NB4 (cell line): ENCODE measurements at regions not wholly inside any gene's neighbourhood (a gene's known extent, or its start where the extent isn't known, plus 50 kb on each side); places are given as distances from the start of the nearest gene placed in this dataset.
"Not testable (repeated sequence)": the region's sequence is repeated elsewhere in the genome, so short reads cannot be mapped to it uniquely, and the experiment has no call there.

Experiments
- DNase-seq: peaks from one replicate; pipeline ENCODE4 v3.0.0; 2010; ENCODE audit warnings: low read depth
- H3K4me3 ChIP-seq: one replicate; pipeline ENCODE4 v1.5.1; 2011; ENCODE audit warnings: mild to moderate bottlenecking, low read depth, low read length, moderate library complexity
- MYC ChIP-seq: IDR thresholded peaks from 2 replicates; pipeline ENCODE4 v1.6.1; 2011; ENCODE audit warnings: low read depth, low read length
- POLR2A ChIP-seq: IDR thresholded peaks from 2 replicates; pipeline ENCODE4 v1.6.1; 2011; ENCODE audit warnings: mild to moderate bottlenecking; ENCODE audit not compliant: insufficient read length; ENCODE audit errors: extremely low read depth
- TF ChIP-seq, protein P1 (sequence below): IDR thresholded peaks from 2 replicates; pipeline ENCODE4 v1.6.1; 2011; ENCODE audit warnings: low read depth, low read length
- TF ChIP-seq, protein P2 (sequence below): IDR thresholded peaks from one replicate; pipeline ENCODE4 v1.5.1; 2012; ENCODE audit warnings: low read depth, low read length

DNA sequence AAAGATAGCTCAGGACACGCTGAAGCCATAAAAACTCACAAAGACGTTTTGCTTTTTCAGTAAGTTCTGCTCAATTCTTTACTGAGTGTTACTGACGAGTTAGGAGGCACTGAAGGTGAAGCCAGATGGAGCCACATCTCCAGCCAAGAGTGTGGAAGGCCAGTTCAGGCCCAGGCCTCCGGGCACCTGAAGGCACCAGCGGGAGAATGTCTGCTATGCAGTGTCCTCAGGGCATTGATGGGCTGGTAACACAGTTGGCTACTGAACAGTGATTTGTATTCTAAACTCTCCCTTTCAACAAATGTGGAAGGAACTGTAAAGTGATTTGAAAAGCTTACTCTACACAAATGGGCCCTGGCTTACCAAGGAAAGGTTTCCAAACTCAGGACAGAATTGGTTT lies 64.8 kb upstream of the SVIL start:
- DNase-seq: no peak
- TF ChIP-seq, protein P1, sequence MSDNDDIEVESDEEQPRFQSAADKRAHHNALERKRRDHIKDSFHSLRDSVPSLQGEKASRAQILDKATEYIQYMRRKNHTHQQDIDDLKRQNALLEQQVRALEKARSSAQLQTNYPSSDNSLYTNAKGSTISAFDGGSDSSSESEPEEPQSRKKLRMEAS: no peak
- TF ChIP-seq POLR2A (no peak), MYC (no peak)
- TF ChIP-seq, protein P2, sequence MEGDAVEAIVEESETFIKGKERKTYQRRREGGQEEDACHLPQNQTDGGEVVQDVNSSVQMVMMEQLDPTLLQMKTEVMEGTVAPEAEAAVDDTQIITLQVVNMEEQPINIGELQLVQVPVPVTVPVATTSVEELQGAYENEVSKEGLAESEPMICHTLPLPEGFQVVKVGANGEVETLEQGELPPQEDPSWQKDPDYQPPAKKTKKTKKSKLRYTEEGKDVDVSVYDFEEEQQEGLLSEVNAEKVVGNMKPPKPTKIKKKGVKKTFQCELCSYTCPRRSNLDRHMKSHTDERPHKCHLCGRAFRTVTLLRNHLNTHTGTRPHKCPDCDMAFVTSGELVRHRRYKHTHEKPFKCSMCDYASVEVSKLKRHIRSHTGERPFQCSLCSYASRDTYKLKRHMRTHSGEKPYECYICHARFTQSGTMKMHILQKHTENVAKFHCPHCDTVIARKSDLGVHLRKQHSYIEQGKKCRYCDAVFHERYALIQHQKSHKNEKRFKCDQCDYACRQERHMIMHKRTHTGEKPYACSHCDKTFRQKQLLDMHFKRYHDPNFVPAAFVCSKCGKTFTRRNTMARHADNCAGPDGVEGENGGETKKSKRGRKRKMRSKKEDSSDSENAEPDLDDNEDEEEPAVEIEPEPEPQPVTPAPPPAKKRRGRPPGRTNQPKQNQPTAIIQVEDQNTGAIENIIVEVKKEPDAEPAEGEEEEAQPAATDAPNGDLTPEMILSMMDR: no peak
- H3K4me3 ChIP-seq: no peak overlapping the region

DNA sequence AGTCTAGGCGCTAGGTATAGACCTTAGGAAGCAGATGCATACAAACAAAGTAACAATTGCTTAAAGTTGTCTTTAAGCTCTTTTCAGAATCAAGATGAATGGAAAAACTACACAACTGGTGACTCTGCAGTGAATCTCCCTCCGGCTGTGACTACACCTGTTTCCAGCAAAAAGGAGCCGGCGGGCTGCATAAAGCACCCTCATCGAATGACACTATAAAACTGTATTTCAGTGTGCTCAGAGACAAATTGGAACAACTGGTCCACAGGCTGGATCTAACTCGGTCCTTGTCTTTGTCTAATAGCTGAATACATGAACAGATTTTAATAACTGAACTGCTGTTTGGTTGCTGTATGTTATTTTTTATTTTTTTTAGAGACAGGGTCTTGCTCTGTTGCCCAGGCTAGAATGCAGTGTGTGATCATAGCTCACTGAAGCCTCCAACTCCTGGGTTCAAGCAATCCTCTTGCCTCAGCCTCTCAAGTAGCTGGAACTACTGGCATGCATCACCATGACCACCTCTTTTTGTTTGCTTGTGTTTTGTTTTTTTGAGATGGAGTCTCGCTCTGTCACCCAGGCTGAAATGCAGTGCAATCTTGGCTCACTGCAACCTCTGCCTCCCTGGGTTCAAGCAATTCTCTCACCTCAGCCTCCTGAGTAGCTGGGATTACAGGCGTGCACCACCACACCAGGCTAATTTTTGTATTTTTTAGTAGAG lies 64.2 kb upstream of the SVIL start:
- no peak for DNase-seq
- no peak overlapping the region for H3K4me3 ChIP-seq
- TF ChIP-seq, protein P2: no peak
- no peak for TF ChIP-seq MYC
- TF ChIP-seq POLR2A: no peak
- TF ChIP-seq, protein P1: no peak

DNA sequence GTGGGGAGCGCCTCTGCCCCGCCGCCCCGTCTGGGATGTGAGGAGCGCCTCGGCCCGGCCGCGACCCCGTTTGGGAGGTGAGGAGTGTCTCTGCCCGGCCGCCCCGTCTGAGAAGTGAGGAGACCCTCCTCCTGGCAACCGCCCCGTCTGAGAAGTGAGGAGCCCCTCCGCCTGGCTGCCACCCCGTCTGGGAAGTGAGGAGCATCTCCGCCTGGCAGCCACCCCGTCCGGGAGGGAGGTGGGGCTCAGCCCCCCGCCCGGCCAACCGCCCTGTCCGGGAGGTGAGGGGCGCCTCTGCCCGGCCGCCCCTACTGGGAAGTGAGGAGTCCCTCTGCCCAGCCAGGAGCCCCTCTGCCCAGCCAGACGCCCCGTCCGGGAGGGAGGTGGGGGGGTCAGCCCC lies 61.8 kb upstream of the SVIL start:
- not testable (repeated sequence) for H3K4me3 ChIP-seq, DNase-seq

DNA sequence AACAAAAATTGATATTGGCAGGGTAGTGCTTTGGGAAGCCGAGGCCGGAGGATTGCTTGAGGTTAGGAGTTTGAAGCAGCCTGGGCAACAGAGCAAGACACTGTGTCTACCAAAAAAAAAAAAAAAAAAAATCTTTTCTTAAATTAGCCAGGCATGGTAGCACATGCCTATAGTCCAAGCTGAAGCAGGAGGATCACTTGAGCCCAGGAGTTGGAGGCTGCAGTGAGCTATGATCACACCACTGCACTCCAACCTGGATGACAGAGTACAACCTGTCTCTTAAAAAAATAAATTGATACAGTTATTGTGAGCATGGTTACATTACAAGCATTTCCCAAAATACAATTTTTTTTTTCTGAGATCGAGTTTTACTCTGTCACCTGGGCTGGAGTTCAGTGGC lies 59.4 kb upstream of the SVIL start:
- no peak for DNase-seq
- TF ChIP-seq, protein P1: no peak
- TF ChIP-seq, protein P2: no peak
- TF ChIP-seq POLR2A: no peak
- no peak for TF ChIP-seq MYC
- H3K4me3 ChIP-seq: no peak overlapping the region

DNA sequence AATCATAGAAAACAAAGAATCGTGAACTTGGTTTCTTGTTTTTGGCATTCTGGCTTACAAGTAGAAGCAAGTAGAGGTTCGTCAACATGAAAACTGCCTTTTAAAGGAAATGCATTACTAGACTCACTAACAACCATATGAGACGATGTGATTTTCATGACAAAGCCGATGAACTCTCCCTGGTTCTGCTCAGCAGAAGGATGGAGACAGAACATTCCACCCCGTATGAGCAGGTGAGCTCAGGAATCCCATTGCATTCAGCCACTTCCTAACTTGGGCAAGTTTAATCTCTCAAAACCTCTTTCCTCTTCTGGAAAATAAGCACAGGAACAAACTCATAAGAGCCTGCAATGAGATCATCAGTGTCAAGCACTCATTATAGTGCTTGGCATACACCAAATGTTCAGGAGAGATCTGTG lies 57.4 kb upstream of the SVIL start:
- no peak for DNase-seq
- no peak overlapping the region for H3K4me3 ChIP-seq
- no peak for TF ChIP-seq MYC
- TF ChIP-seq POLR2A: no peak
- TF ChIP-seq, protein P1: no peak
- TF ChIP-seq, protein P2: no peak

DNA sequence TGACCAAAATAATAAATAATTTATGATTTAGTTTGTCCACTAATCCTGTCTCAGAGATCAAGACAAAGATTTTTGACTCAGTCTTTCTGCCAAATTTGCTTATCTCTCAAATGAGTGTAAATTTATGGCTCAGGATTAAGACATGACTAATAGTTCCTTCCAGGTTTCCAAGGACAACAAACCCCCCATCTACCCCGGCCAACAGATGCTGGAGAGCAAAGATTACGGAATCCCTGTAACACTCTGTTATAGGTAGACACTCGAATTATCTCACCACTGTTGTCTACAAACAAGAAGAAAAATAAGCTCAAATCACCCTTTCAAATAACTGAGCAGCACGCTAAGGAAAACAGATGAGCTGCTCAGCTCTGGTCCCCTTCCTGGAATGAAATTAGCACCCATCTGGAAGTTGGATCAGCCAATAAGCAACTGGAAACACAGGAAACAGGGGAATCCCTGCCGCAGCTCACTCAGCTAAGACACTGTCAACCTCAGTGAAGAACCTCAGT lies 56.8 kb upstream of the SVIL start:
- H3K4me3 ChIP-seq: no peak overlapping the region
- TF ChIP-seq POLR2A: no peak
- no peak for TF ChIP-seq MYC
- TF ChIP-seq, protein P2: no peak
- TF ChIP-seq, protein P1: no peak
- DNase-seq: no peak
